ENCODE measurements at regions not wholly inside any gene's neighbourhood (a gene's known extent, or its start where the extent isn't known, plus 50 kb on each side); places are given as distances from the start of the nearest gene placed in this dataset.
"Not testable (repeated sequence)": the region's sequence is repeated elsewhere in the genome, so short reads cannot be mapped to it uniquely, and the experiment has no call there.

DNA sequence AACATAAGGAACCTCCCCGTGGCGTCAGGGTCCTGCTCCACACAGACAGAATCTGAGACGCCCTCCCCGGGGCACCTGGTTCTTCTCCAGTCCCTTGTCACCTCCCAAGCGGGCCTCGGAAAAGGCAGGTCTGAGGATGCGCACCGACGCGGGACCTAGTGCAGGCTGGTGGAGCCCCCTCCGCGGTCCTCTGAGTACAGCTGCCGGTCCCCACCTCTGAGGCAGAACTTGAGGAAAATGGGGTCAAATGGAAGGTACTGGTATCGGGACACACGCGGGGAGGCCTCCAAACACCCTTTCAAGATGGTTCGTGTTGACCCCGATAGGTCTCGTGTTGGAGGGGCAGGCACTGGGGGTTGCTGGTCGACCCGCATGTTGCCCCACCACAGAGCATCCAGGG is 1725.3 kb downstream of the SPATA31A7 start:
- ATAC-seq; in situ Hi-C loops (cut with HindIII; ENCODE audit: extremely low pct_ligation_motif_present, low pct_unique_long_range_greater_than_20kb); H3K4me2 ChIP-seq (ENCODE audit: low read depth, low read length); FAIRE-seq; H3K27ac ChIP-seq (ENCODE audit: extremely low read length, insufficient read depth, low read length); H3K9me3 ChIP-seq (ENCODE audit: low read length); H4K20me1 ChIP-seq (ENCODE audit: insufficient read depth, low read length); H3K4me1 ChIP-seq (ENCODE audit: insufficient read depth, low read length); H3K9ac ChIP-seq (ENCODE audit: insufficient read depth, low read depth, low read length); H2AFZ ChIP-seq (ENCODE audit: low read length); POLR2A ChIA-PET; DNase-seq (ENCODE audit: low spot score); BruUV-seq (replicated peaks); CTCF ChIA-PET (ENCODE audit: low intra/inter-chr PET ratio, low total read pairs); H3K79me2 ChIP-seq (ENCODE audit: insufficient read depth, low read length); H3K4me3 ChIP-seq (replicated peaks in 1 of 3; ENCODE audit: insufficient read depth in 1 of 3, low read depth in 2 of 3, low read length in 3 of 3); intact Hi-C loops (cut with micrococcal nuclease; ENCODE audit: unreplicated experiment); H3K36me3 ChIP-seq (replicated peaks in 1 of 2; ENCODE audit: control insufficient read depth in 1 of 2, insufficient read depth in 2 of 2, low read length in 2 of 2); H3K27me3 ChIP-seq (ENCODE audit: control insufficient read depth in 1 of 2, insufficient read depth in 2 of 2, low read length in 2 of 2): not testable (repeated sequence)
- 52% methylated on average over 13 of the region's 21 CpGs for WGBS (ENCODE audit: low lambda C conversion rate)

DNA sequence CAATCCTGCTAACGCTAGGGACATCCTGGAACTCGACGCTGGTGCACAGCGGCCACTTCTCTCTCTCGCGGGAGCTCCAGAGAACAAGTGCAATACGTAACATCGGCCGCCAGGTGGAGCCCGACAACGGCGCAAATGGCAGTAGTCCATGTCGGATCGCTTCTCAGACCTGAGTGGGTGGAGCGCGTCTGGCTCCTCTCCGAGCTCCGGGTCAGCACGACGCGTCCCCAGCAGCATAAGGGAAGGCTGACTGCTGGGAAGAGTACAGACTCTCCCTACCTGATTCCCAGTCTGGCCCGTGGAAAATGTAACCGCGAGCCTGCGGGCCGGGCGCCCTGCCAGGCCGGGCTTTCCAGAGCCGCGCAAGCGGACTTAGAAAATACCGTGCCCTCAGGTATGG is 1725.8 kb downstream of the SPATA31A7 start:
- H4K20me1 ChIP-seq (ENCODE audit: insufficient read depth, low read length); in situ Hi-C loops (cut with HindIII; ENCODE audit: extremely low pct_ligation_motif_present, low pct_unique_long_range_greater_than_20kb); H3K36me3 ChIP-seq (replicated peaks in 1 of 2; ENCODE audit: control insufficient read depth in 1 of 2, insufficient read depth in 2 of 2, low read length in 2 of 2); BruUV-seq (replicated peaks); H3K9me3 ChIP-seq (ENCODE audit: low read length); H3K79me2 ChIP-seq (ENCODE audit: insufficient read depth, low read length); CTCF ChIA-PET (ENCODE audit: low intra/inter-chr PET ratio, low total read pairs); intact Hi-C loops (cut with micrococcal nuclease; ENCODE audit: unreplicated experiment); H3K4me3 ChIP-seq (replicated peaks in 1 of 3; ENCODE audit: insufficient read depth in 1 of 3, low read depth in 2 of 3, low read length in 3 of 3); H3K27ac ChIP-seq (ENCODE audit: extremely low read length, insufficient read depth, low read length); H2AFZ ChIP-seq (ENCODE audit: low read length); POLR2A ChIA-PET; DNase-seq (ENCODE audit: low spot score); H3K4me2 ChIP-seq (ENCODE audit: low read depth, low read length); H3K27me3 ChIP-seq (ENCODE audit: control insufficient read depth in 1 of 2, insufficient read depth in 2 of 2, low read length in 2 of 2); H3K9ac ChIP-seq (ENCODE audit: insufficient read depth, low read depth, low read length); H3K4me1 ChIP-seq (ENCODE audit: insufficient read depth, low read length): not testable (repeated sequence)
- peak; percentile 92 for FAIRE-seq
- peak; percentile 100 for ATAC-seq
- no CpG with 5 or more reads among the region's 32 CpGs for WGBS (ENCODE audit: low lambda C conversion rate)

DNA sequence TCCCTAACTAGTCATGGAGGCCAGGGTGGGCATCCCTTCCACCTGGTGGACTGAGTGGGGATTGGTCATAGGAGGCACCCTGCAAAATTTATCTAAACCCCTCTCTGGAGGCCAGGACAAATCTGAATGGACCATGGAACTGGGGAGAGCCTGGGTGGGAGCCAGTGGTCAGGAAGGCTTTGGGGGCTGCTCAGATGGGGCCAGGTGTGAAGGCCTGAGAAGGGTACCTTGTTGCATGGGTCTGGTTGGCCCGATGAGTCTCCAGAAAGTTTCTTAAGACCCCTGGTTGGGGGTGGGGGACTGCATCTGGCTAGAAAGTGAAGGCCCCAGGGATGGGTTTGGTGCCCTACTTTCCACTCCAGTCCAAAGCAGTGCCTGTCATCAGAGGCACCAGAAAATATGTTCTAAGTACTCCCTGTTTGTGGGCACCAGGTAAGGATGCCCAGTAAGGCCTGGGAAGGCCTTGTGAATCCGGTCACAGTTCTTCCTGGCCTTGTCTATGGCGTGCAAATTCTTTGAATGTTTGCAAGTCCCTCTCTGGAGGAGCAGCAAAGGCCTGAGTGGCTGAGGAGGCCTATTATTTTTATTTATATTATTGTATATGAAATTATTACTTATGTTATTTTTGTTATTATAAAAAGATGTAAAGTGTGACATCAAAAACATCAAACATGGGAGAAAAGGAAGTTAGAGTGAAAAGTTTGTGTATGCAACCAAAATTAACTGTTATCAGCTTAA is 1729.0 kb downstream of the SPATA31A7 start:
- DNase-seq (ENCODE audit: low spot score); H3K4me1 ChIP-seq (ENCODE audit: insufficient read depth, low read length); POLR2A ChIA-PET; BruUV-seq (replicated peaks); ATAC-seq; H3K27me3 ChIP-seq (ENCODE audit: control insufficient read depth in 1 of 2, insufficient read depth in 2 of 2, low read length in 2 of 2); H3K9me3 ChIP-seq (ENCODE audit: low read length); H4K20me1 ChIP-seq (ENCODE audit: insufficient read depth, low read length); H3K27ac ChIP-seq (ENCODE audit: extremely low read length, insufficient read depth, low read length); H3K4me2 ChIP-seq (ENCODE audit: low read depth, low read length); intact Hi-C loops (cut with micrococcal nuclease; ENCODE audit: unreplicated experiment); in situ Hi-C loops (cut with HindIII; ENCODE audit: extremely low pct_ligation_motif_present, low pct_unique_long_range_greater_than_20kb); H2AFZ ChIP-seq (ENCODE audit: low read length); H3K79me2 ChIP-seq (ENCODE audit: insufficient read depth, low read length); FAIRE-seq; H3K9ac ChIP-seq (ENCODE audit: insufficient read depth, low read depth, low read length); H3K4me3 ChIP-seq (replicated peaks in 1 of 3; ENCODE audit: insufficient read depth in 1 of 3, low read depth in 2 of 3, low read length in 3 of 3); H3K36me3 ChIP-seq (replicated peaks in 1 of 2; ENCODE audit: control insufficient read depth in 1 of 2, insufficient read depth in 2 of 2, low read length in 2 of 2); CTCF ChIA-PET (ENCODE audit: low intra/inter-chr PET ratio, low total read pairs): not testable (repeated sequence)
- 2% methylated on average over 3 of the region's 3 CpGs for WGBS (ENCODE audit: low lambda C conversion rate)

DNA sequence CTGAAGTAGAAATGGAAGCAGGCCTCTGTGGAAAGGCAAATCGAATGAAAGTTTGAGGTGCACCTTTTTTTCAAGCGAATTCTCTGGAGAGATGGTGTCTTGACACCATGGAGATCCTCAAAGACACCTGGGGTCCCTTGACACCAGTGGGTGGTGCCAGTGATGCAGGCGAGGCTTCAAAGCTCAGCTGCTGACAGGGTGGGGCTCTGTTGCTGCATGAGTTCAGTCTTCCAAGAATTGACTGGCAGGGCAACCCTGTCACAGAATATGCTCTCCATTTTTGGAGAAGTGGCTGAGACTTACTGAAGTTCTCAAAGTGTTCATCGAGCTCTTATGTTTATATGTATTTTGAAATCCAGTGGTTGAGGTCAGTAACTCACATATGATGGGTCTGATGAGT is 1741.6 kb downstream of the SPATA31A7 start:
- H3K4me1 ChIP-seq (ENCODE audit: insufficient read depth, low read length); H3K9me3 ChIP-seq (ENCODE audit: low read length); ATAC-seq; H3K27me3 ChIP-seq (ENCODE audit: control insufficient read depth in 1 of 2, insufficient read depth in 2 of 2, low read length in 2 of 2); H2AFZ ChIP-seq (ENCODE audit: low read length); POLR2A ChIA-PET; intact Hi-C loops (cut with micrococcal nuclease; ENCODE audit: unreplicated experiment); BruUV-seq (replicated peaks); H3K4me2 ChIP-seq (ENCODE audit: low read depth, low read length); DNase-seq (ENCODE audit: low spot score); FAIRE-seq; H3K9ac ChIP-seq (ENCODE audit: insufficient read depth, low read depth, low read length); in situ Hi-C loops (cut with HindIII; ENCODE audit: extremely low pct_ligation_motif_present, low pct_unique_long_range_greater_than_20kb); CTCF ChIA-PET (ENCODE audit: low intra/inter-chr PET ratio, low total read pairs); H4K20me1 ChIP-seq (ENCODE audit: insufficient read depth, low read length); H3K27ac ChIP-seq (ENCODE audit: extremely low read length, insufficient read depth, low read length); H3K36me3 ChIP-seq (replicated peaks in 1 of 2; ENCODE audit: control insufficient read depth in 1 of 2, insufficient read depth in 2 of 2, low read length in 2 of 2); H3K79me2 ChIP-seq (ENCODE audit: insufficient read depth, low read length); H3K4me3 ChIP-seq (replicated peaks in 1 of 3; ENCODE audit: insufficient read depth in 1 of 3, low read depth in 2 of 3, low read length in 3 of 3): not testable (repeated sequence)
- no CpG with 5 or more reads among the region's 4 CpGs for WGBS (ENCODE audit: low lambda C conversion rate)

Data from HepG2 (cell line).